ENCODE measurements at regions not wholly inside any gene's neighbourhood (a gene's known extent, or its start where the extent isn't known, plus 50 kb on each side); places are given as distances from the start of the nearest gene placed in this dataset.

GRCh38 chr19:31723101-31723500 is 373.9 kb upstream of the TSHZ3 start:
- DNase-seq (ENCODE audit: low spot score): no peak
- H3K9me3 ChIP-seq: no peaks in the 10 kb centered on the region
- no peak overlapping the region for H3K4me3 ChIP-seq
- H3K27me3 ChIP-seq (replicated peaks; ENCODE audit: insufficient read depth): no peaks in the 10 kb centered on the region
- H3K4me1 ChIP-seq (replicated peaks): no peaks in the 10 kb centered on the region
- intact Hi-C loops (cut with DNase I): no loop called here
- H3K36me3 ChIP-seq: no peaks in the 10 kb centered on the region
- no peak overlapping the region for H3K27ac ChIP-seq
- 65% methylated on average over 1 of the region's 1 CpG for WGBS
- no peak for TF ChIP-seq CTCF (IDR thresholded peaks at IDR 0.05)
- TF ChIP-seq POLR2AphosphoS5 (IDR thresholded peaks at IDR 0.05): no peak
- TF ChIP-seq POLR2A (IDR thresholded peaks at IDR 0.05): no peak

- WGBS: 73% methylated on average over 3 of the region's 3 CpGs
Measured at GRCh38 chr19:31725051-31725450, 375.8 kb upstream of the TSHZ3 start.

GRCh38 chr19:31727536-31727935 is 378.3 kb upstream of the TSHZ3 start:
- Histone ChIP-seq H3K27me3 (replicated peaks; ENCODE audit: insufficient read depth) (no peaks in the 10 kb centered on the region), H3K36me3 (no peaks in the 10 kb centered on the region), H3K9me3 (no peaks in the 10 kb centered on the region), H3K27ac (no peak overlapping the region), H3K4me1 (replicated peaks) (no peaks in the 10 kb centered on the region), H3K4me3 (no peak overlapping the region)
- no peak for DNase-seq (ENCODE audit: low spot score)
- TF ChIP-seq POLR2AphosphoS5 (IDR thresholded peaks at IDR 0.05) (no peak), CTCF (IDR thresholded peaks at IDR 0.05) (no peak), POLR2A (IDR thresholded peaks at IDR 0.05) (no peak)
- WGBS: 73% methylated on average over 10 of the region's 10 CpGs
- intact Hi-C loops (cut with DNase I): no loop called here

More at GRCh38 chr19:31725051-31725450, 375.8 kb upstream of the TSHZ3 start:
- intact Hi-C loops (cut with DNase I): no loop called here
- no peaks in the 10 kb centered on the region for H3K36me3 ChIP-seq
- no peaks in the 10 kb centered on the region for H3K27me3 ChIP-seq (replicated peaks; ENCODE audit: insufficient read depth)
- DNase-seq (ENCODE audit: low spot score): no peak
- H3K4me3 ChIP-seq: no peak overlapping the region
- H3K9me3 ChIP-seq: no peaks in the 10 kb centered on the region
- H3K4me1 ChIP-seq (replicated peaks): no peaks in the 10 kb centered on the region
- no peak overlapping the region for H3K27ac ChIP-seq
- TF ChIP-seq POLR2AphosphoS5 (IDR thresholded peaks at IDR 0.05) (no peak), CTCF (IDR thresholded peaks at IDR 0.05) (no peak), POLR2A (IDR thresholded peaks at IDR 0.05) (no peak)

GRCh38 chr19:31730270-31730669 is 381.0 kb upstream of the TSHZ3 start:
- no peaks in the 10 kb centered on the region for H3K27me3 ChIP-seq (replicated peaks; ENCODE audit: insufficient read depth)
- 88% methylated on average over 2 of the region's 2 CpGs for WGBS
- DNase-seq (ENCODE audit: low spot score): no peak
- H3K27ac ChIP-seq: no peak overlapping the region
- H3K9me3 ChIP-seq: no peaks in the 10 kb centered on the region
- intact Hi-C loops (cut with DNase I): no loop called here
- H3K4me3 ChIP-seq: no peak overlapping the region
- no peaks in the 10 kb centered on the region for H3K36me3 ChIP-seq
- no peaks in the 10 kb centered on the region for H3K4me1 ChIP-seq (replicated peaks)
- TF ChIP-seq POLR2A (IDR thresholded peaks at IDR 0.05) (no peak), POLR2AphosphoS5 (IDR thresholded peaks at IDR 0.05) (no peak), CTCF (IDR thresholded peaks at IDR 0.05) (no peak)

GRCh38 chr19:31733591-31733990 is 384.4 kb upstream of the TSHZ3 start:
- no peak overlapping the region for H3K4me3 ChIP-seq
- no peaks in the 10 kb centered on the region for H3K36me3 ChIP-seq
- H3K4me1 ChIP-seq (replicated peaks): no peaks in the 10 kb centered on the region
- intact Hi-C loops (cut with DNase I): no loop called here
- H3K9me3 ChIP-seq: no peaks in the 10 kb centered on the region
- 94% methylated on average over 8 of the region's 8 CpGs for WGBS
- TF ChIP-seq POLR2A (IDR thresholded peaks at IDR 0.05) (no peak), POLR2AphosphoS5 (IDR thresholded peaks at IDR 0.05) (no peak), CTCF (IDR thresholded peaks at IDR 0.05) (no peak)
- no peak for DNase-seq (ENCODE audit: low spot score)
- no peak overlapping the region for H3K27ac ChIP-seq
- H3K27me3 ChIP-seq (replicated peaks; ENCODE audit: insufficient read depth): no peaks in the 10 kb centered on the region
